Esophagus mucosa (tissue), 1 donor: ENCODE measurements at regions not wholly inside any gene's neighbourhood (a gene's known extent, or its start where the extent isn't known, plus 50 kb on each side); places are given as distances from the start of the nearest gene placed in this dataset.

ENCODE experiments used
- ATAC-seq: fragments of 200-7000 bp; cut with Tn5 transposase; one replicate; pipeline ENCODE4 v1.9.1; 2020
- donor health status: DM: yes; HTN: yes; CAD: no.

- ATAC-seq = no peak
These were observed 345.3 kb downstream of the EN1 start for GRCh38 chr2:118502106-118502505.

GRCh38 chr2:118498943-118499342 lies 348.5 kb downstream of the EN1 start:
- no peak for ATAC-seq

- ATAC-seq = no peak
These were observed 350.4 kb downstream of the EN1 start for GRCh38 chr2:118496870-118497611.

- ATAC-seq = no peak
These were observed 351.0 kb downstream of the EN1 start for GRCh38 chr2:118496467-118496866.

- peak; percentile 96 for ATAC-seq
These were observed 352.2 kb downstream of the EN1 start for GRCh38 chr2:118495290-118495689.

- ATAC-seq = no peak
These were observed 354.2 kb downstream of the EN1 start for GRCh38 chr2:118493213-118493612.

DNA sequence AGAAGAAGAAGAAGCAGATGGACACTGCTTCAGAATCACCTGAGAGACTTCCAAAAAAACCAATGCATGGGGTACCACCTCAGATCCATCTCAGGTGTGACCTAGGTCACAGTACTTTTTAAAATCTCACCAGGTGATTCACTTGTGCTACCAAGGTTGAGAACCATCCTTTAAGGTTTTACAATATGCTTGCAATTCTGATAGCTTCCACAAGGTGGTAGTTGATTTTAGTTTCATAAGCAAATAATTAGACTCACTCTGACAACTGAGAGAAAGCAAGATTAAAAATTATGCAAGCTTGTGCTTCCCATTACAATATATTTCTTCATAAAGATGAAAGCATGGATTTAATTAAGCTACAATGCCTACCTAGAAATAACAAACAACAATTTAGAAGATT lies 355.1 kb downstream of the EN1 start:
- no peak for ATAC-seq

GRCh38 chr2:118490330-118490729 lies 357.1 kb downstream of the EN1 start:
- no peak for ATAC-seq

- no peak for ATAC-seq
These were observed 357.6 kb downstream of the EN1 start for GRCh38 chr2:118489712-118490299.

GRCh38 chr2:118481299-118481698 lies 366.1 kb downstream of the EN1 start:
- ATAC-seq = no peak

GRCh38 chr2:118479020-118479419 lies 368.4 kb downstream of the EN1 start:
- ATAC-seq = no peak

DNA sequence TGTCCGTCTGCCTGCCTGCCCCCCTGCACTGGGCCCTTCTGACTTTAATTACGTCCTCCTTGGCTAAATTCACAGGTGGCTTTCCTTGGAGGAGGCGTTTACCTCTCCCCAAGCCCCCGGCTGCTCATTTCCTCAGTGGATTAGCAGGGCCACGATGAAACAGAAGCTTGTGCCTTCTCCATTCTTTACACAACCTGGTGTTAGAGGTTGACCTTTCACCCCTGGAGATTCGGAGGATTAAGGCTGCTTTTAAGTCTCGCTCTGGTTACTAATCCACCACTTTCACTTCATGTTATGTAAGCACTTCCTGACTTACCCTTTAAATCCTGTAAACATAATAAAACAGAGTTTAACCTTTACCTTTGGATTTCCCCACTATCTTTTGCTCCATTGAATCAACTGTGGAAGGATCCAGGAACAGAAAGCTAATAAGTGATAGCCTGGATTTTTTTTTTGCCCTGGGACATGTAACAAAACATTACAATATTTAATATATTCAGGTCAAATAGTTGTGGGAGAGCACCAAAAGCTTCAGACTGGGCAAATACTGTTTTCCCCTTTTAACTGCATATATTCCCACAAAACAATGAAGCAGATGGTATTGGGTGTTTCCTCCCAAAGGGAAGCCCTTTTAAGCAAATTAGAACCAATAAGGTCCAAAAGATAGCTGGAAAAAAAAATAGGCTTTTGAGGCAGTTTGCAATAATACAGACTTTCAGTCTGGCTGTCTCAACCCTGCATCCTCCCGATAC lies 370.2 kb downstream of the EN1 start:
- no peak for ATAC-seq

- no peak for ATAC-seq
These were observed 371.7 kb downstream of the EN1 start for GRCh38 chr2:118475622-118476205.

GRCh38 chr2:118474541-118474920 lies 372.9 kb downstream of the EN1 start:
- ATAC-seq = no peak

DNA sequence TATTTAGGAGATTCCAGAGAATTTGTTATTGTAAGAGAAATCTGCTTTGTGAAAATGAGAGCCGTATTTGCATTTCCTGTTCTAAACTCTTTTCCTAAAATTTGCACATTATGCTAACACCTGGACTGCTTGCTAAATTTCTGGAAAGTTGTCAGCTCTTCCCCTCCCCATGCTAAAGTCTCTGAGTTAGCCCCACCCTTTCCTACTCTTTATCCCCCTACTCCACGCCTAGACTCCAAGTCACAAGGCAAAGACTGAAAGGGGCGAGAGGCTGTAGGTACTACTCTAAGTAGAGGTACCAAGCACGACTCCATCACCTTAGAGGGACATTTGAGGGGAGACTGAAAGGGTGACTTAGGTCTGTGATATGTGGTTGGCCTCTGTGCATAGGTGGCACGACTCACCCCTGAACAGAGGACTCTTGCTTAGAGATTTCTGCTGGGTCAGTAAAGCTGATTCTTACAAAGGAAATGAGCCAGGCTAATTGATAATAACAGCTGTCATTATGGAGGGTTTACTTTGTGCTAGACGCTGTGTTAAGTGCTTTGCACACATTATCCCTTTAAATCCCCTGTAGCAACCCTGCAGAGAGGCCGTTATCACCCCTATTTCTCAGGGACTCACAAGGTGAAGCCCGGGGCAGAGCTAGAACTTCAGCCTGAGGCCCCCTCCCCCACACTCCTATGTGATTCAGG lies 373.5 kb downstream of the EN1 start:
- ATAC-seq = no peak

DNA sequence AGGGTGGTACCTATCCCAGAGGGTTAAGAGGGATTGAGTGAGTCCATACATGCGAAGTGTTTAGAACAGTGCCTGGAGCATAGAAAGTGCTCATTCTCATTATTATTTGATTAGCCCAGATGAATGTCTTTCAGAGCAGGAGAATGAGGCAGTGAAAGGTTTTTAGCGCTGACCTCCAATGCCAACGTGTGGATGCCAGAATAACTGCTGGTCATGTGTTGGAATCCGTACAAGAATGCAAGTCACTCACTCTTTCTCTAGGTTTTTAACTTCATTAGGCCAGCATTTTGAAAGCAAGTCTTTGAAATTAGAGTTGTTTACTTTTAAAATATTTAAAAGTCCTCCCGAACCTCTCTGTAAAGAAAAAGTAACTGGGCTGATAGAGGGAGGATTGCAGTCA lies 374.2 kb downstream of the EN1 start:
- ATAC-seq = no peak

GRCh38 chr2:118470297-118470696 lies 377.2 kb downstream of the EN1 start:
- no peak for ATAC-seq

DNA sequence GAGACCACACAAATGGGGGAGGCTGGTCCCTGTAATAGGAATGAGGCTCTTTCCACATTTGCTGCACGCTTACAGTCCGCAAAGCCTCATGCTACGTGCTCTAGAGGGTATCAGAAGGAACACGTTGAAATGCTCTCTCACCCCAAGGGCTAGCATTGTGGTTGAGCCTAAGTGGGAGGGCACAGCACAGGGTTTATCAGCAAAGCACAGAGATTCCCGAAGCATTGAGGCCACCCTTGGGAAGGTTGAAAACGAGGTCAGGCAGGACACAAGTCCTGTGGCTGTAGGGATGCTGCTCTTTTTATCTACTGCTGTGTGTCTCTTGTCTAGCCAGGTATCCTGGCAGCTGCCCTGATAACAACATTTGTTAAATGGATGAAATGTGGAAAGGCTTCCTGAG lies 378.3 kb downstream of the EN1 start:
- no peak for ATAC-seq

- ATAC-seq = peak; percentile 63
These were observed 376.4 kb downstream of the INSIG2 start for GRCh38 chr2:118464546-118465265.

- no peak for ATAC-seq
These were observed 375.8 kb downstream of the INSIG2 start for GRCh38 chr2:118464046-118464445.

DNA sequence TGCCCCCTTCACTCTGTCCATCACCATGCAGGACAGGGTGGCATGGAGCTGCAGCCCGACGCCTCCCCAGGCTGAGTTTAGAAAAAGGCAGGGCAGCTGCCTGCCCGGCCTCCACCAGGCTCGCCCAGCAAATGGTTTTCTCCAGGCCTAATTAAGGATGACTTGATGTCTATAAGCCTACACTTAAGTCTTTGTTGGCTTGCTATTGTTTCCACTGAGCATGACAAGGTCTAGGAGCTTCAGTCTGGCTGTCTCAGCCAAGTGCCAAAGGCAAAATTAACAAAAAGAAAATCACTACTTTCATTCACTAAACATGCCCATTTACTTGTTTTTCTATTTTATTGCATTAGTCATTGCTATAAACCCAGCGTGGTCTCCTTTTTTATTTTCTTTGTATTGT lies 372.2 kb downstream of the INSIG2 start:
- no peak for ATAC-seq

DNA sequence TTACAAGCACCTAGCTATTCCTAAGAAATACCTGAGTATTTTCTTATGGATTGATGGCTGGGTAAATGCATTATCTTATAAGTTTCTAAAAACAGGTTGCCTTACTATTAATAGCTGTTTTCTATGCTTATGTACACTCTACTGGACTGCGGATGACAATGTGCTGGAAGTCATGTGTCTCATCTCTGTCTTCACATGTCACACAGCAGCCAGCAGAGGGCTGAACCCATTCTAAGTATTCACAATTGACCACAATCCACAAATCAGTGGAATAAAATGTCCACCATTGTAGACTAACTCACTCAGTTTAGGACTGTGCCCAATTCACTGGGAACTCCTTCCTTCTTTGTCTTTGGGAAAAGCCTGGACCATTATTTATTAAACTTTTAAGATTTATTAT lies 371.2 kb downstream of the INSIG2 start:
- no peak for ATAC-seq
